ENCODE measurements at regions not wholly inside any gene's neighbourhood (a gene's known extent, or its start where the extent isn't known, plus 50 kb on each side); places are given as distances from the start of the nearest gene placed in this dataset.

DNA sequence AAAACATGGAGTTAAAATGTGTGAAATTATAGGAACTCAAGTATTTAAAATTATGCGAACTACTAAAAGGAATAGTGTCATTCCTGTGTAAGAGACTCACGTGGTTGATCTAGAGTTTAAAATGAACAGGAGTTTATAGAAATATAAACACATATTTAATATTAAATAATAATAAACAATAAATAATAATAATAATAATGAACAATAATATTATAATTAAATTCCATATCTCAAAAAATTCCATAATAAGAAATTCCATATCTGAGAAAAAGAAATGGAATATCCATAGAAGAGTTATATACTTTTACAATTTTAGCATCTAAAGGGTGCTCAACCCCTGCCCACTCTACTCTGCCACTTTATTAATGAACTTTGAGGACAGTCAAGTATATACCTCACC, 429.6 kb downstream of the TNS3 start:
- TF ChIP-seq, protein P1, sequence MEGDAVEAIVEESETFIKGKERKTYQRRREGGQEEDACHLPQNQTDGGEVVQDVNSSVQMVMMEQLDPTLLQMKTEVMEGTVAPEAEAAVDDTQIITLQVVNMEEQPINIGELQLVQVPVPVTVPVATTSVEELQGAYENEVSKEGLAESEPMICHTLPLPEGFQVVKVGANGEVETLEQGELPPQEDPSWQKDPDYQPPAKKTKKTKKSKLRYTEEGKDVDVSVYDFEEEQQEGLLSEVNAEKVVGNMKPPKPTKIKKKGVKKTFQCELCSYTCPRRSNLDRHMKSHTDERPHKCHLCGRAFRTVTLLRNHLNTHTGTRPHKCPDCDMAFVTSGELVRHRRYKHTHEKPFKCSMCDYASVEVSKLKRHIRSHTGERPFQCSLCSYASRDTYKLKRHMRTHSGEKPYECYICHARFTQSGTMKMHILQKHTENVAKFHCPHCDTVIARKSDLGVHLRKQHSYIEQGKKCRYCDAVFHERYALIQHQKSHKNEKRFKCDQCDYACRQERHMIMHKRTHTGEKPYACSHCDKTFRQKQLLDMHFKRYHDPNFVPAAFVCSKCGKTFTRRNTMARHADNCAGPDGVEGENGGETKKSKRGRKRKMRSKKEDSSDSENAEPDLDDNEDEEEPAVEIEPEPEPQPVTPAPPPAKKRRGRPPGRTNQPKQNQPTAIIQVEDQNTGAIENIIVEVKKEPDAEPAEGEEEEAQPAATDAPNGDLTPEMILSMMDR (IDR thresholded peaks at IDR 0.05) = no peak
- TF ChIP-seq EZH2 (IDR thresholded peaks at IDR 0.05) (no peak), EZH2phosphoT487 (IDR thresholded peaks at IDR 0.05) (no peak)
